ENCODE measurements at regions not wholly inside any gene's neighbourhood (a gene's known extent, or its start where the extent isn't known, plus 50 kb on each side); places are given as distances from the start of the nearest gene placed in this dataset.

- H2AFZ ChIP-seq (ENCODE audit: low read depth, low read length): no peak overlapping the region
- no peaks in the 10 kb centered on the region for H3K79me2 ChIP-seq (ENCODE audit: control insufficient read depth, insufficient read depth, low read length)
- H3K9me1 ChIP-seq (ENCODE audit: control insufficient read depth, insufficient read depth, low read length): no peaks in the 10 kb centered on the region
- POLR2A ChIA-PET: no interaction called here
- BruUV-seq (replicated peaks): no TSS peak
- no peak overlapping the region for H3K4me3 ChIP-seq
- in situ Hi-C loops (cut with MboI) (no loop called here), intact Hi-C loops (cut with micrococcal nuclease) (no loop called here)
- ATAC-seq: no peak
- FAIRE-seq: no peak
- no peak overlapping the region for H3K27ac ChIP-seq (ENCODE audit: extremely low read depth, low read depth, low read length)
- CTCF ChIA-PET (ENCODE audit: low intra/inter-chr PET ratio): no interaction called here
- H3K9me3 ChIP-seq (replicated peaks; ENCODE audit: control insufficient read depth, insufficient read depth, low read depth, low read length): no peaks in the 10 kb centered on the region
- no peaks in the 10 kb centered on the region for H3K4me1 ChIP-seq (replicated peaks in 1 of 2; ENCODE audit: control insufficient read depth in 2 of 2, insufficient read depth in 2 of 2, low read length in 2 of 2)
- H4K20me1 ChIP-seq (replicated peaks; ENCODE audit: control insufficient read depth, insufficient read depth, low read length): no peaks in the 10 kb centered on the region
- no peaks in the 10 kb centered on the region for H3K36me3 ChIP-seq (ENCODE audit: control insufficient read depth, insufficient read depth, low read length)
- H3K27me3 ChIP-seq (ENCODE audit: control insufficient read depth in 2 of 2, insufficient read depth in 2 of 2, low read length in 2 of 2): no peaks in the 10 kb centered on the region
- no peak for DNase-seq (ENCODE audit: extremely low read depth in 1 of 4, low spot score in 3 of 4)
- H3K4me2 ChIP-seq (ENCODE audit: insufficient read depth, low read length): no peak overlapping the region
- TF ChIP-seq CAMTA2 (CRISPR knock-in tag; conservative IDR thresholded peaks at IDR 0.05): no peak
- TF ChIP-seq ZNF239 (CRISPR knock-in tag; IDR thresholded peaks at IDR 0.05): no peak
- TF ChIP-seq ZBED1 (IDR thresholded peaks at IDR 0.05): no peak
- TF ChIP-seq ZNF707 (CRISPR knock-in tag; conservative IDR thresholded peaks at IDR 0.05): no peak
- TF ChIP-seq XRCC5 (IDR thresholded peaks at IDR 0.05; ENCODE audit: low read depth, low read length): no peak
- no peak for TF ChIP-seq SIRT6 (IDR thresholded peaks at IDR 0.05; ENCODE audit: low read depth, low read length)
- WGBS (ENCODE audit: insufficient coverage, low coverage, missing lambda C conversion rate): 0% methylated on average over 1 of the region's 1 CpG
- no peak overlapping the region for H3K9ac ChIP-seq (ENCODE audit: insufficient read depth in 1 of 2, low read depth in 2 of 2, low read length in 2 of 2)
Measured at GRCh38 chr15:93848490-93848889, 382.9 kb upstream of the MCTP2 start.

GRCh38 chr15:93848076-93848475 lies 383.3 kb upstream of the MCTP2 start:
- H2AFZ ChIP-seq (ENCODE audit: low read depth, low read length): no peak overlapping the region
- BruUV-seq (replicated peaks): no TSS peak
- intact Hi-C loops (cut with micrococcal nuclease): no loop called here
- H3K9ac ChIP-seq (ENCODE audit: insufficient read depth in 1 of 2, low read depth in 2 of 2, low read length in 2 of 2): no peak overlapping the region
- ChIA-PET POLR2A (no interaction called here), CTCF (ENCODE audit: low intra/inter-chr PET ratio) (no interaction called here)
- FAIRE-seq: no peak
- in situ Hi-C loops (cut with MboI): no loop called here
- 0% methylated on average over 3 of the region's 3 CpGs for WGBS (ENCODE audit: insufficient coverage, low coverage, missing lambda C conversion rate)
- H3K4me2 ChIP-seq (ENCODE audit: insufficient read depth, low read length): no peak overlapping the region
- H3K9me3 ChIP-seq (replicated peaks; ENCODE audit: control insufficient read depth, insufficient read depth, low read depth, low read length): 0 out of 2 replicates have a peak, but pooled peaks cover 1% of the 10 kb centered on the region
- no peak overlapping the region for H3K4me3 ChIP-seq
- no peaks in the 10 kb centered on the region for H3K4me1 ChIP-seq (replicated peaks in 1 of 2; ENCODE audit: control insufficient read depth in 2 of 2, insufficient read depth in 2 of 2, low read length in 2 of 2)
- H3K36me3 ChIP-seq (ENCODE audit: control insufficient read depth, insufficient read depth, low read length): no peaks in the 10 kb centered on the region
- H4K20me1 ChIP-seq (replicated peaks; ENCODE audit: control insufficient read depth, insufficient read depth, low read length): no peaks in the 10 kb centered on the region
- H3K27me3 ChIP-seq (ENCODE audit: control insufficient read depth in 2 of 2, insufficient read depth in 2 of 2, low read length in 2 of 2): no peaks in the 10 kb centered on the region
- H3K27ac ChIP-seq (ENCODE audit: extremely low read depth, low read depth, low read length): no peak overlapping the region
- no peaks in the 10 kb centered on the region for H3K79me2 ChIP-seq (ENCODE audit: control insufficient read depth, insufficient read depth, low read length)
- no peaks in the 10 kb centered on the region for H3K9me1 ChIP-seq (ENCODE audit: control insufficient read depth, insufficient read depth, low read length)
- no peak for ATAC-seq
- no peak for DNase-seq (ENCODE audit: extremely low read depth in 1 of 4, low spot score in 3 of 4)
- TF ChIP-seq KDM1A (IDR thresholded peaks at IDR 0.05) (no peak), ZSCAN32 (CRISPR knock-in tag; IDR thresholded peaks at IDR 0.05) (no peak), POLR2B (IDR thresholded peaks at IDR 0.05; ENCODE audit: low read depth, partially characterized antibody) (no peak), ZNF766 (CRISPR knock-in tag; conservative IDR thresholded peaks at IDR 0.05) (no peak), TBL1XR1 (IDR thresholded peaks at IDR 0.05; ENCODE audit: low read length in 2 of 2) (no peak), CC2D1A (IDR thresholded peaks at IDR 0.05) (no peak), TEAD4 (IDR thresholded peaks at IDR 0.05; ENCODE audit: low read length) (no peak), TEAD4 (CRISPR knock-in tag; IDR thresholded peaks at IDR 0.05; ENCODE audit: borderline replicate concordance) (no peak), ZNF124 (CRISPR knock-in tag; IDR thresholded peaks at IDR 0.05) (no peak), USF1 (CRISPR knock-in tag; IDR thresholded peaks at IDR 0.05) (no peak), BCL6 (CRISPR knock-in tag; IDR thresholded peaks at IDR 0.05) (no peak), CBX1 (IDR thresholded peaks at IDR 0.05; ENCODE audit: low read depth) (no peak), SMARCE1 (IDR thresholded peaks at IDR 0.05) (no peak), ESRRB (CRISPR knock-in tag; IDR thresholded peaks at IDR 0.05; ENCODE audit: borderline replicate concordance) (no peak), KDM2B (CRISPR knock-in tag; IDR thresholded peaks at IDR 0.05) (no peak)

Measured in K562 (cell line).